Smooth muscle cell (in vitro differentiated cells): ENCODE measurements at regions not wholly inside any gene's neighbourhood (a gene's known extent, or its start where the extent isn't known, plus 50 kb on each side); places are given as distances from the start of the nearest gene placed in this dataset.

ENCODE experiments used
- DNase-seq: peaks from one replicate; lab custom pipeline; 2025; ENCODE audit not compliant: unreplicated experiment; lab: John Stamatoyannopoulos, UW
- H2AFZ ChIP-seq: fragments of 200-600 bp; sonication (generic); 2 replicates; pipeline ENCODE4 v1.6.0; 2016; ENCODE audit warnings: antibody characterized with exemption, low read depth, mild to moderate bottlenecking
- H3F3A ChIP-seq: fragments of 200-600 bp; sonication (generic); 2 replicates; pipeline ENCODE4 v1.6.0; 2017; ENCODE audit warnings: antibody characterized with exemption, low read depth
- H3K27ac ChIP-seq: fragments of 200-600 bp; sonication (generic); 2 replicates; pipeline ENCODE4 v1.5.1; 2016; ENCODE audit warnings: low read depth, mild to moderate bottlenecking
- H3K27me3 ChIP-seq: fragments of 200-600 bp; sonication (generic); 2 replicates; pipeline ENCODE4 v1.6.1; 2016; ENCODE audit warnings: low read depth, mild to moderate bottlenecking
- H3K36me3 ChIP-seq: fragments of 200-600 bp; sonication (generic); 2 replicates; pipeline ENCODE4 v1.5.1; 2016; ENCODE audit warnings: low read depth
- H3K4me1 ChIP-seq: fragments of 200-600 bp; sonication (generic); 2 replicates; pipeline ENCODE4 v1.5.1; 2016; ENCODE audit warnings: low read depth
- H3K4me2 ChIP-seq: fragments of 200-600 bp; sonication (generic); 2 replicates; pipeline ENCODE4 v1.6.0; 2016; ENCODE audit warnings: mild to moderate bottlenecking
- H3K4me3 ChIP-seq: fragments of 200-600 bp; sonication (generic); 2 replicates; pipeline ENCODE4 v1.5.1; 2016; ENCODE audit warnings: mild to moderate bottlenecking
- H3K79me2 ChIP-seq: fragments of 200-600 bp; sonication (generic); 2 replicates; pipeline ENCODE4 v1.6.0; 2016; ENCODE audit warnings: low read depth, mild to moderate bottlenecking
- H3K9ac ChIP-seq: fragments of 200-600 bp; sonication (generic); 2 replicates; pipeline ENCODE4 v1.6.0; 2016; ENCODE audit warnings: low read depth
- H3K9me3 ChIP-seq: fragments of 200-600 bp; sonication (generic); replicated peaks from 2 replicates; pipeline ENCODE4 v1.5.1; 2016; ENCODE audit warnings: low read depth
- H4K20me1 ChIP-seq: fragments of 200-600 bp; sonication (generic); 2 replicates; pipeline ENCODE4 v1.6.0; 2016; ENCODE audit warnings: low read depth
- CTCF ChIP-seq: fragments of 200-600 bp; sonication (generic); IDR thresholded peaks from 2 replicates; pipeline ENCODE4 v1.5.1; 2017; ENCODE audit warnings: borderline replicate concordance, mild to moderate bottlenecking, antibody characterized with exemption; ENCODE audit not compliant: insufficient read depth, poor library complexity, severe bottlenecking
- WGBS: methylation state at CpG from one replicate; pipeline ENCODE4 v1.1.7; 2016; ENCODE audit warnings: low lambda C conversion rate; 5-methylcytosine and 5-hydroxymethylcytosine counted together

- Histone ChIP-seq H3K27me3 (no peaks in the 10 kb centered on the region), H3K9ac (no peak overlapping the region), H2AFZ (no peak overlapping the region), H3K4me1 (no peaks in the 10 kb centered on the region), H3K27ac (no peak overlapping the region), H3K79me2 (no peaks in the 10 kb centered on the region), H3K36me3 (no peaks in the 10 kb centered on the region), H3K4me3 (no peak overlapping the region), H3F3A (no peaks in the 10 kb centered on the region), H3K4me2 (no peak overlapping the region), H4K20me1 (no peaks in the 10 kb centered on the region), H3K9me3 (no peaks in the 10 kb centered on the region)
- WGBS = 82% methylated on average over 1 of the region's 1 CpG
- DNase-seq = no peak
- TF ChIP-seq CTCF = no peak
Measured at GRCh38 chr18:73514449-73514848, 633.2 kb downstream of the FBXO15 start.

GRCh38 chr18:73511771-73512503 is 635.7 kb downstream of the FBXO15 start:
- Histone ChIP-seq H3K9me3 (no peaks in the 10 kb centered on the region), H2AFZ (peak overlapping the region; percentile 71), H3K4me3 (no peak overlapping the region), H3K9ac (no peak overlapping the region), H3K27me3 (no peaks in the 10 kb centered on the region), H3F3A (no peaks in the 10 kb centered on the region), H3K4me1 (no peaks in the 10 kb centered on the region), H3K79me2 (no peaks in the 10 kb centered on the region), H4K20me1 (no peaks in the 10 kb centered on the region), H3K4me2 (no peak overlapping the region), H3K27ac (no peak overlapping the region), H3K36me3 (no peaks in the 10 kb centered on the region)
- no peak for TF ChIP-seq CTCF
- 65% methylated on average over 12 of the region's 12 CpGs for WGBS
- DNase-seq = no peak

GRCh38 chr18:73509460-73509859 is 638.2 kb downstream of the FBXO15 start:
- Histone ChIP-seq H2AFZ (no peak overlapping the region), H3F3A (no peaks in the 10 kb centered on the region), H3K27ac (no peak overlapping the region), H3K4me2 (no peak overlapping the region), H3K36me3 (no peaks in the 10 kb centered on the region), H4K20me1 (no peaks in the 10 kb centered on the region), H3K27me3 (no peaks in the 10 kb centered on the region), H3K9ac (no peak overlapping the region), H3K9me3 (no peaks in the 10 kb centered on the region), H3K79me2 (no peaks in the 10 kb centered on the region), H3K4me1 (no peaks in the 10 kb centered on the region), H3K4me3 (no peak overlapping the region)
- no peak for DNase-seq
- TF ChIP-seq CTCF = no peak
- WGBS = 84% methylated on average over 2 of the region's 2 CpGs

- H3K4me3 ChIP-seq = no peak overlapping the region
- H3K79me2 ChIP-seq = no peaks in the 10 kb centered on the region
- no peaks in the 10 kb centered on the region for H3K36me3 ChIP-seq
- no peaks in the 10 kb centered on the region for H3K27me3 ChIP-seq
- 0% methylated on average over 1 of the region's 1 CpG for WGBS
- no peak for TF ChIP-seq CTCF
- H3K4me1 ChIP-seq = no peaks in the 10 kb centered on the region
- no peak for DNase-seq
- H2AFZ ChIP-seq = no peak overlapping the region
- no peaks in the 10 kb centered on the region for H3F3A ChIP-seq
- no peaks in the 10 kb centered on the region for H3K9me3 ChIP-seq
- H3K9ac ChIP-seq = no peak overlapping the region
- no peak overlapping the region for H3K27ac ChIP-seq
- no peak overlapping the region for H3K4me2 ChIP-seq
- H4K20me1 ChIP-seq = no peaks in the 10 kb centered on the region
Measured at GRCh38 chr18:73503326-73503725, 635.5 kb upstream of the NETO1 start.
